Stomach (tissue), 4 donors: ENCODE measurements at regions not wholly inside any gene's neighbourhood (a gene's known extent, or its start where the extent isn't known, plus 50 kb on each side); places are given as distances from the start of the nearest gene placed in this dataset.

Experiments
- CTCF ChIP-seq, 7 experiments: fragments of 450-650 bp in 4 of 7; fragments of 200-600 bp in 3 of 7; sonication (generic) in 3 of 7; IDR thresholded peaks; one replicate each; pipeline ENCODE4 v1.5.1; 2016 to 2019; ENCODE audit warnings: antibody characterized with exemption in 7 of 7, control low read depth in 2 of 7, mild to moderate bottlenecking in 1 of 7
- POLR2A ChIP-seq, 4 donors: fragments of 450-650 bp; IDR thresholded peaks; one replicate each; pipeline ENCODE4 v1.6.1; 2016; ENCODE audit warnings: antibody characterized with exemption in 4 of 4, control low read depth in 2 of 4, mild to moderate bottlenecking in 1 of 4, moderate library complexity in 1 of 4

GRCh38 chr4:125801373-125801772 is 486.6 kb downstream of the FAT4 start:
- TF ChIP-seq CTCF (IDR thresholded peaks at IDR 0.05) (no peak), POLR2A (IDR thresholded peaks at IDR 0.05) (no peak)
